GM12873 (cell line): ENCODE measurements at regions not wholly inside any gene's neighbourhood (a gene's known extent, or its start where the extent isn't known, plus 50 kb on each side); places are given as distances from the start of the nearest gene placed in this dataset.

Experiments
- CTCF ChIP-seq: IDR thresholded peaks from 2 replicates; pipeline ENCODE4 v1.5.1; 2012; ENCODE audit warnings: low read depth, mild to moderate bottlenecking, moderate library complexity, low read length, control low read depth; ENCODE audit not compliant: insufficient read depth; ENCODE audit errors: missing control alignments

GRCh38 chr11:134667175-134667500, 255.1 kb upstream of the B3GAT1 start:
- no peak for TF ChIP-seq CTCF

GRCh38 chr11:134666273-134667174, 254.5 kb upstream of the B3GAT1 start:
- no peak for TF ChIP-seq CTCF

- no peak for TF ChIP-seq CTCF
These were observed 253.7 kb upstream of the B3GAT1 start for GRCh38 chr11:134665571-134666270.

- TF ChIP-seq CTCF = no peak
These were observed 253.1 kb upstream of the B3GAT1 start for GRCh38 chr11:134665188-134665535.

GRCh38 chr11:134664447-134665187, 252.6 kb upstream of the B3GAT1 start:
- TF ChIP-seq CTCF = no peak

- no peak for TF ChIP-seq CTCF
These were observed 251.7 kb upstream of the B3GAT1 start for GRCh38 chr11:134663506-134664313.
